Myocyte (in vitro differentiated cells): ENCODE measurements at regions not wholly inside any gene's neighbourhood (a gene's known extent, or its start where the extent isn't known, plus 50 kb on each side); places are given as distances from the start of the nearest gene placed in this dataset.
A peak's percentile ranks its signal among the peaks of the same experiment; 100 is the strongest.
"Not testable (repeated sequence)": the region's sequence is repeated elsewhere in the genome, so short reads cannot be mapped to it uniquely, and the experiment has no call there.

Experiments used
- DNase-seq: peaks from one replicate; pipeline ENCODE4 v3.0.0-alpha.2; 2012; ENCODE audit warnings: low read depth

DNA sequence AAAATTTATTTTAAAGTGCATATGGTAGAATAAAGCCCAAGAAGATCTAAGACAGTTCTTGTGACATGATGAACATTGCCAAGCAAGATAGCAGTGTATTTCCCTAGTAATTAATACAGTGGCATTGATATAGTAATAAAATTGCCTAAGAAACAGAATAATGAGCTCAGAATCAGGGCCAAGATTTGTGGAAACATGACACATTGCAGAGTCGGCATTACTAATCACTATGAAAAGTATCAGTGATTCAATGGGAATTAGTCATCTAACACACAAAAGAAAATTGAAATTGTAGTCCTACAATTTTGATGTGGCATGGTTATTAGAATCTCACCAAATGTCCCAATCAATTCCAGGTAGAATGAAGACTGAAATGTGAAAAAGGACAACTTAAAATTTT lies 243.0 kb upstream of the CYRIA start:
- DNase-seq = no peak

- DNase-seq = no peak
Observed at GRCh38 chr2:16907645-16908282, 242.1 kb upstream of the CYRIA start.

GRCh38 chr2:16905325-16905724 lies 239.7 kb upstream of the CYRIA start:
- not testable (repeated sequence) for DNase-seq

DNA sequence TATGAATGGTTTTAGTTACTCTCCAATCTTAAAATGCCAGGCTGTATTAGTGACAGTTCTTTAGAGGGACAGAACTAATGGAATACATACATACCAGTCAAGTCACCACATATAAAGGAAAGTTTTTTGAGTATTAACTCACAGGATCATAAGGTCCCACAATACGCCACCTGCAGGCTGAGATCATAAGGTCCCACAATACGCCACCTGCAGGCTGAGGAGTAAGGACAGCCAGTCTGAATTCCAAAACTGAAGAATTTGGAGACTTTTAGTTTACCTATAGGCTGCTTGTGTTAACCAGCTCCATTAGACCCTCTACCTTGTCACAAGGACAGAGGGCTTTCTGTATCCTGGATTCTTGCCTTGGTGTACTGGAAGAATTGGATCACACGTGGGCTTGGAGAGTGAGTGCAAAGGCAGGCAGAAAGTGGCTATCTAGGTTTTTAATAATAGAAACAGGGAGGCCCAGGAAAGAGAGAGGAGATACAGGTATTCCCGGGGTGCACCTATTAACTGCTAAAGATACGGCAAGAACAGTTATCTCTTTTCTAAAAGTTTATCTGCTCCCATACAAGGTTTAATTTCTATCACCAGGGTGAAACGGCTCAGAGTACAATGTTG lies 234.9 kb upstream of the CYRIA start:
- DNase-seq = peak; percentile 9

DNA sequence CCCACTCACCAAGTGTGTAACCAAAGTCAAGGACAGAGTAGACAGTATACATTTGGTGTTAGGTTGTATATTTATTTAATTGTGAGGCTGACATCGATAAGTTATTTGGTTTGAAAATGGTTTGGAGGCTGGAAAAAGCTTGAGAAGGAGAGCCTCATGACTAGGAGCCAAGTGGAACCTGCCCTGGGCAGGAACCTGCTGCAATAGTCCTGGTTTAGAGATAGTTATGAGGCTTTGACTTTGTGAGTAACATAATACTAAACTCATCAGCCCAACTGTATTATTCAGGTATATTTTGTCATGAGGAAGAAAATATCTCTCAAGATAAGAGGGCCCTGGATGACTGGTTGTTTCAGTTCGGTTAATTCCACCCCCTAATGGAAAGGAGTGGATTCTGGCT lies 234.3 kb upstream of the CYRIA start:
- no peak for DNase-seq

DNA sequence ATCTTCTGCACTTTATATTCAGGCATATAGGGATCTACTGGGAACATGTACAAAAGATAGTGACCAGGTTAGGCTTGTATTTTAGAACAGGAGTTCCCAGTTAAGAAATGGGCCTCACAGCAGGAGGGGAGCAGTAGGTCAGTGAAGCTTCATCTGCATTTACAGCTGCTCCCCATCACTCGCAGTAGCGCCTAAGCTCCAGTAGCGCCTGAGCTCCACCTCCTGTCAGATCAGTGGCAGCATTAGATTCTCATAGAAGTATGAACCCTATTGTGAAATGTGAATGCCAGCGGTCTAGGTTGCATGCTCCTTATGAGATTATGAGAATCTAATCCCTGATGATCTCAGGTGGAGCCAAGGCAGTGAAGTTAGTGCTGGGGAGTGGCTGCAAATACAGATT lies 224.4 kb upstream of the CYRIA start:
- DNase-seq = no peak

GRCh38 chr2:16885027-16885426 lies 219.4 kb upstream of the CYRIA start:
- DNase-seq = no peak

DNA sequence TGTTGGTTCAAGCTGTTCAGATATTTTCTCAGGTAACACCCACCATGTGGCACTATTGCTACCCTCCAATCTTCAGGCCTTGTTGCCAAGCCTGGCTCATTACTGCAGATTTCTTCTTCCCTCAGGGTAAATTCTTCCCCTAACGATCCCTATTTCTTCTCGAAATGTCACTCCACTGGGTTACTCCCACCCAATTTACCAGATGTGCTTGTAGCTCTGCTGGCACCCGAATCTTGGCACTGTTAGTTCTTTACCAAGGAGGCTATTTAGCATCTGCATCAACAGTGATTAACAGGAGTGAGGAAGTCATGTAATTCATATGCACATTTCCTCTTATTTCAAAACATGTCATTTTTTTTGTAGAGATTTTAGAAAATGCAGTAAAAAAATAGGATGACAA lies 217.1 kb upstream of the CYRIA start:
- DNase-seq = no peak

DNA sequence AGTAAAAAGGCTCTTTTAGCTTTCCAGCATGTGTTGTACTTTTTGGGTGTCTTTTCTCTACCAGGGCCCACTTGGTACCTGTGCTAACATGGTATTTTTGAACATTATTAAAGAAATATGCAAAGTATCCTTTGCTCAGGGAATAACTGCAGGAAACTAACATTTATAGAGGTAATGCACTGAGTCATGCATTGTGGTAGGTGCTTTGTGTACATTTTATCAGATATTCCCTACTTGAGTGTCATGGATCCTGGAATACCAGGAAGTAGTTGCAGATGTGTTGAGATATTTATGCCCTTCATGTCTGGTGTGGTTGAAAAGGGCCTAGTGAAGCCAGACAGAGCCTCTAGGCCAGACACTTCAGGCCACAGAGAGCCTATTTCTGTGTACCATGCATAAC lies 215.5 kb upstream of the CYRIA start:
- no peak for DNase-seq

DNA sequence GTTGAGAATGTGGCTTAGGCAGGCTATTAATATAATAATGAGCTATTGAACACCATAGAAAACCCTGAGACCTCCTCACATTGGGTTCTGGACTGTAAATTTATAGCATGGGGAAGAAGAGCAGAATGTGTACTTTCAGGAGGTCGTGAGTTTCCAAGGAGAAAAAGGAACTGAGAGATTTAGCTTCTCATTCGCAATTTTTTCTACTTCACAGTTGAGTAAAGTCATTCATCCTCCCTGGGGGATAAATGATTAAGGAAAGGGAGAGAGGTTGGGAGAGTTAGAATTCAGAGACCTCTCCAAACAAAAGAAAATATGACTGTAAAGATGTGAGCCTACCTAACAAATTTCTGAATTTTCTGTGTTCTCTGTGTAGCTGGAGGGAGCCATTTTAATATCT lies 205.8 kb upstream of the CYRIA start:
- no peak for DNase-seq

GRCh38 chr2:16870491-16871076 lies 204.9 kb upstream of the CYRIA start:
- no peak for DNase-seq

GRCh38 chr2:16869711-16870110 lies 204.1 kb upstream of the CYRIA start:
- no peak for DNase-seq

- DNase-seq = no peak
Observed at GRCh38 chr2:16862471-16862870, 196.8 kb upstream of the CYRIA start.

DNA sequence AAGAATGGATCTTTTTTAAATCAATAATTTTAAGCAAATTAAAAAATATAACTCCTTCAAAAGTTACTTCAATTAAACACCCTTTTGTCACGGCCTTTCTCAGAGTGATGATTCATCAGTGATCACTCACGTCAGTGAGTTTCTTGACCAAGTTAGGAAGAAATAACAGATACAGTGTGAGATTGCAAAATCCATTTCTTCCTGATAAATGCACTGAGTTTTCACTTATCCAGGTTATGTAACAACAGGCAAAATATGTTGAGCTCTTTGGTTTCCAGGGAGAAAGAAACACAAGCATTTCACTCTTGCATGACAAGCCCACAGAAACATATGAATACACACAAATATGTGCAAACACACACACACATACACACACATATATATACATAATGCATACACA lies 195.9 kb upstream of the CYRIA start:
- DNase-seq = peak; percentile 33

GRCh38 chr2:16861111-16861510 lies 195.5 kb upstream of the CYRIA start:
- DNase-seq = peak; percentile 27

- DNase-seq = no peak
Observed at GRCh38 chr2:16860627-16861026, 195.0 kb upstream of the CYRIA start.

DNA sequence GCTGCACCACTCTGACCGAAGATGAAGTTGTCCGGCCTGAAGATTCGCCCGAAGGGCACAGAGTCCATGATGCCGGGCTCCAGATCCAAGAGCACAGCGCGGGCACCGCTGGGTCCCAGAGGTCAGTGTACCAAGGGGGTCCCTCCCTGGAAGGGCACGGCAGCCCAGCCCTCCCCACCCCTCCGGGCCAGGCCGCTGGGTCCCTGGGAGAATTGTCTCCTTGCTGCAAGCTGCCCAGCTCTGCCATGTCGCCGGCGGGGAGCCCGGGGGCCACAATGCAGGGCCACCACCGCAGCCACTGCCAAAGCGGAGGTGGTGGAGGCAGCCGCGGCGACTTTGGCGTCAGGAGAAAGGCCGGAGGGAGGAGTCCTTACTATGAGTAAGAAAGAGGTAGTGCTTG lies 189.5 kb upstream of the CYRIA start:
- DNase-seq = no peak

GRCh38 chr2:16853088-16853487 lies 187.5 kb upstream of the CYRIA start:
- DNase-seq = no peak

- DNase-seq = no peak
Observed at GRCh38 chr2:16852651-16853050, 187.0 kb upstream of the CYRIA start.

GRCh38 chr2:16851126-16851525 lies 185.5 kb upstream of the CYRIA start:
- DNase-seq = no peak

GRCh38 chr2:16840496-16841172 lies 175.0 kb upstream of the CYRIA start:
- no peak for DNase-seq

DNA sequence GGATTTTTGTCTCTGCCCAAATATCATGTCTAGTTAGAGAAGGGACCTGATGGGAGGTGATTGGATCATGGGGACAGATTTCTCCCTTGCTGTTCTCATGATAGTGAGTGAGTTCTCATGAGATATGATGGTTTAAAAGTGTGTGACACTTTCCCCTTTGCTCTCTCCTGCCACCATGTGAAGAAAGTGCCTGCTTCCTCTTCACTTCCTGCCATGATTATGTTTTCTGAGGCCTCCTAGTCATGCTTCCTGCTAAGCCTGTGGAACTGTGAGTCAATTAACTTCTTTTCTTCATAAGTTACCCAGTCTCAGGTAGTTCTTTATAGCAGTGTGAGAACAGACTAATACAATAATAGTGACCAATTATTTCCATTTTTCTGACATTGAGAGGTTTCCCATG lies 167.3 kb upstream of the CYRIA start:
- no peak for DNase-seq

DNA sequence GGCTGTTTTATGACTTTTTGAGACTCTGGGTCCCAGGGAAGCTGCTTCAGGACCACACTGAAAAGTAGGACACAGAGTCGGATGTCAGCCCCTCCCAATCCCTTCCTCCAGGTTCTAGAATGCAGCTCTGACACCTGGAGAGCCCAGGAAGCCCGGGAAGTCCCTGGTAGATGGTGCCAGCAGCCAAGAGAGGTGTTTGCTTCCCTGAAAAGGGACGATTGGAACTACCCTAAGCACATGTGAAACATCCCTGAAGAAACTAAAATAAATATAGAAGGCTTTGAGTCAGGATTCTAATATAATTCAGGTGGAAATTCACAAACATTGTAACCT lies 163.2 kb upstream of the CYRIA start:
- DNase-seq = no peak
